Peyer's patch (tissue), 4 donors: ENCODE measurements at regions not wholly inside any gene's neighbourhood (a gene's known extent, or its start where the extent isn't known, plus 50 kb on each side); places are given as distances from the start of the nearest gene placed in this dataset.
A peak's percentile ranks its signal among the peaks of the same experiment; 100 is the strongest.

Source experiments
- DNase-seq, 3 donors: peaks; one replicate each; pipeline ENCODE4 v3.0.0-alpha.2; 2017 to 2019
- H3K27ac ChIP-seq, 4 donors: fragments of 200-600 bp; sonication (generic); one replicate each; pipeline ENCODE4 v1.5.1; 2016 to 2019
- H3K27me3 ChIP-seq, 2 donors: fragments of 200-600 bp; sonication (generic); one replicate each; pipeline ENCODE4 v1.5.1; 2019
- H3K36me3 ChIP-seq, 3 donors: fragments of 200-600 bp; sonication (generic); one replicate each; pipeline ENCODE4 v1.5.1; 2016 to 2019
- H3K4me1 ChIP-seq, 4 donors: fragments of 200-600 bp; sonication (generic); one replicate each; pipeline ENCODE4 v1.5.1; 2016 to 2019
- H3K4me3 ChIP-seq, 4 donors: fragments of 200-600 bp; sonication (generic); 1 replicate in 3 of 4; 2 replicates in 1 of 4; pipeline ENCODE4 v1.5.1; 2016 to 2019; ENCODE audit warnings: mild to moderate bottlenecking in 1 of 4
- H3K9me3 ChIP-seq, 4 donors: fragments of 200-600 bp; sonication (generic); one replicate each; pipeline ENCODE4 v1.5.1; 2016 to 2019; ENCODE audit warnings: mild to moderate bottlenecking in 1 of 4
- CTCF ChIP-seq, 6 experiments: fragments of 450-650 bp in 4 of 6; fragments of 200-600 bp in 2 of 6; sonication (generic) in 1 of 6; IDR thresholded peaks; one replicate each; pipeline ENCODE4 v1.5.1; 2017 to 2019; ENCODE audit warnings: antibody characterized with exemption in 6 of 6, mild to moderate bottlenecking in 3 of 6, moderate library complexity in 1 of 6
- POLR2A ChIP-seq, 2 donors: fragments of 450-650 bp; IDR thresholded peaks; one replicate each; pipeline ENCODE4 v1.5.1; 2017; ENCODE audit warnings: antibody characterized with exemption in 2 of 2, mild to moderate bottlenecking in 2 of 2, moderate library complexity in 2 of 2

GRCh38 chr1:189500778-189501177, 976.9 kb downstream of the BRINP3 start:
- no peak for DNase-seq
- no peak overlapping the region for H3K27ac ChIP-seq
- TF ChIP-seq POLR2A (IDR thresholded peaks at IDR 0.05) = no peak
- no peak for TF ChIP-seq CTCF (IDR thresholded peaks at IDR 0.05)
- H3K36me3 ChIP-seq = no peaks in the 10 kb centered on the region
- H3K4me3 ChIP-seq = no peak overlapping the region
- H3K9me3 ChIP-seq = no peaks in the 10 kb centered on the region
- H3K4me1 ChIP-seq = no peaks in the 10 kb centered on the region
- H3K27me3 ChIP-seq = no peaks in the 10 kb centered on the region

GRCh38 chr1:189510827-189511226, 966.8 kb downstream of the BRINP3 start:
- TF ChIP-seq CTCF (IDR thresholded peaks at IDR 0.05) = no peak
- TF ChIP-seq POLR2A (IDR thresholded peaks at IDR 0.05) = no peak
- DNase-seq = no peak
- Histone ChIP-seq H3K27me3 (no peaks in the 10 kb centered on the region), H3K4me1 (no peaks in the 10 kb centered on the region), H3K36me3 (no peaks in the 10 kb centered on the region), H3K9me3 (no peaks in the 10 kb centered on the region), H3K4me3 (no peak overlapping the region), H3K27ac (no peak overlapping the region)

GRCh38 chr1:189513091-189513490, 964.6 kb downstream of the BRINP3 start:
- Histone ChIP-seq H3K36me3 (no peaks in the 10 kb centered on the region), H3K4me1 (no peaks in the 10 kb centered on the region), H3K27ac (no peak overlapping the region), H3K27me3 (no peaks in the 10 kb centered on the region), H3K9me3 (no peaks in the 10 kb centered on the region), H3K4me3 (no peak overlapping the region)
- TF ChIP-seq CTCF (IDR thresholded peaks at IDR 0.05) (no peak), POLR2A (IDR thresholded peaks at IDR 0.05) (no peak)
- peak in 1 of 3 donors; percentile 31 for DNase-seq

GRCh38 chr1:189522441-189522840, 955.2 kb downstream of the BRINP3 start:
- Histone ChIP-seq H3K36me3 (no peaks in the 10 kb centered on the region), H3K27me3 (no peaks in the 10 kb centered on the region), H3K4me3 (no peak overlapping the region), H3K9me3 (no peaks in the 10 kb centered on the region), H3K27ac (no peak overlapping the region), H3K4me1 (no peaks in the 10 kb centered on the region)
- DNase-seq = no peak
- TF ChIP-seq CTCF (IDR thresholded peaks at IDR 0.05) = no peak
- TF ChIP-seq POLR2A (IDR thresholded peaks at IDR 0.05) = no peak

GRCh38 chr1:189524501-189524900, 953.2 kb downstream of the BRINP3 start:
- H3K9me3 ChIP-seq = no peaks in the 10 kb centered on the region
- H3K4me1 ChIP-seq = no peaks in the 10 kb centered on the region
- no peaks in the 10 kb centered on the region for H3K27me3 ChIP-seq
- H3K36me3 ChIP-seq = no peaks in the 10 kb centered on the region
- no peak overlapping the region for H3K4me3 ChIP-seq
- H3K27ac ChIP-seq = no peak overlapping the region
- TF ChIP-seq POLR2A (IDR thresholded peaks at IDR 0.05) = no peak
- TF ChIP-seq CTCF (IDR thresholded peaks at IDR 0.05) = no peak
- DNase-seq = no peak

GRCh38 chr1:189530162-189530561, 947.5 kb downstream of the BRINP3 start:
- no peak for TF ChIP-seq CTCF (IDR thresholded peaks at IDR 0.05)
- TF ChIP-seq POLR2A (IDR thresholded peaks at IDR 0.05) = no peak
- Histone ChIP-seq H3K27ac (no peak overlapping the region), H3K4me1 (no peaks in the 10 kb centered on the region), H3K27me3 (no peaks in the 10 kb centered on the region), H3K9me3 (no peaks in the 10 kb centered on the region), H3K36me3 (no peaks in the 10 kb centered on the region), H3K4me3 (no peak overlapping the region)
- no peak for DNase-seq
